Hepatic stellate cell (primary cell): ENCODE measurements at regions not wholly inside any gene's neighbourhood (a gene's known extent, or its start where the extent isn't known, plus 50 kb on each side); places are given as distances from the start of the nearest gene placed in this dataset.

Source experiments
- DNase-seq: peaks from one replicate; pipeline ENCODE4 v3.0.0; 2011; ENCODE audit warnings: low spot score

GRCh38 chr12:60240891-60241290 lies 645.1 kb downstream of the SLC16A7 start:
- DNase-seq: no peak

GRCh38 chr12:60251091-60251490 lies 655.3 kb downstream of the SLC16A7 start:
- no peak for DNase-seq

- DNase-seq: no peak
Observed at GRCh38 chr12:60252359-60253096, 656.7 kb downstream of the SLC16A7 start.

- DNase-seq: no peak
Observed at GRCh38 chr12:60255044-60255443, 659.2 kb downstream of the SLC16A7 start.

GRCh38 chr12:60257063-60257462 lies 661.2 kb downstream of the SLC16A7 start:
- DNase-seq: peak; percentile 28

GRCh38 chr12:60259225-60259624 lies 663.4 kb downstream of the SLC16A7 start:
- no peak for DNase-seq

- no peak for DNase-seq
Observed at GRCh38 chr12:60262378-60262777, 666.5 kb downstream of the SLC16A7 start.

GRCh38 chr12:60263161-60263560 lies 667.3 kb downstream of the SLC16A7 start:
- DNase-seq: no peak

- DNase-seq: no peak
Observed at GRCh38 chr12:60263836-60264493, 668.1 kb downstream of the SLC16A7 start.

GRCh38 chr12:60265741-60266140 lies 669.9 kb downstream of the SLC16A7 start:
- no peak for DNase-seq

- peak; percentile 45 for DNase-seq
Observed at GRCh38 chr12:60266381-60266852, 670.6 kb downstream of the SLC16A7 start.

GRCh38 chr12:60269611-60270269 lies 673.9 kb downstream of the SLC16A7 start:
- no peak for DNase-seq

GRCh38 chr12:60271816-60272215 lies 676.0 kb downstream of the SLC16A7 start:
- no peak for DNase-seq

GRCh38 chr12:60278209-60278608 lies 682.4 kb downstream of the SLC16A7 start:
- no peak for DNase-seq

- DNase-seq: peak; percentile 40
Observed at GRCh38 chr12:60279221-60279620, 683.4 kb downstream of the SLC16A7 start.

GRCh38 chr12:60281522-60281921 lies 685.7 kb downstream of the SLC16A7 start:
- DNase-seq: no peak

GRCh38 chr12:60290532-60290931 lies 694.7 kb downstream of the SLC16A7 start:
- DNase-seq: no peak

- peak; percentile 2 for DNase-seq
Observed at GRCh38 chr12:60308366-60308991, 712.6 kb downstream of the SLC16A7 start.

- DNase-seq: no peak
Observed at GRCh38 chr12:60311940-60312339, 716.1 kb downstream of the SLC16A7 start.

GRCh38 chr12:60317361-60317760 lies 721.5 kb downstream of the SLC16A7 start:
- no peak for DNase-seq

- DNase-seq: no peak
Observed at GRCh38 chr12:60324746-60325145, 728.9 kb downstream of the SLC16A7 start.

GRCh38 chr12:60333461-60333860 lies 737.6 kb downstream of the SLC16A7 start:
- no peak for DNase-seq

- DNase-seq: peak; percentile 1
Observed at GRCh38 chr12:60335745-60336144, 739.9 kb downstream of the SLC16A7 start.
